Peyer's patch (tissue), 4 donors: ENCODE measurements at regions not wholly inside any gene's neighbourhood (a gene's known extent, or its start where the extent isn't known, plus 50 kb on each side); places are given as distances from the start of the nearest gene placed in this dataset.

Experiments used
- POLR2A ChIP-seq, 2 donors: fragments of 450-650 bp; IDR thresholded peaks; one replicate each; pipeline ENCODE4 v1.5.1; 2017; ENCODE audit warnings: antibody characterized with exemption in 2 of 2, mild to moderate bottlenecking in 2 of 2, moderate library complexity in 2 of 2
- TF ChIP-seq, protein P1 (sequence below), 6 experiments: fragments of 450-650 bp in 4 of 6; fragments of 200-600 bp in 2 of 6; sonication (generic) in 1 of 6; IDR thresholded peaks; one replicate each; pipeline ENCODE4 v1.5.1; 2017 to 2019; ENCODE audit warnings: antibody characterized with exemption in 6 of 6, mild to moderate bottlenecking in 3 of 6, moderate library complexity in 1 of 6

DNA sequence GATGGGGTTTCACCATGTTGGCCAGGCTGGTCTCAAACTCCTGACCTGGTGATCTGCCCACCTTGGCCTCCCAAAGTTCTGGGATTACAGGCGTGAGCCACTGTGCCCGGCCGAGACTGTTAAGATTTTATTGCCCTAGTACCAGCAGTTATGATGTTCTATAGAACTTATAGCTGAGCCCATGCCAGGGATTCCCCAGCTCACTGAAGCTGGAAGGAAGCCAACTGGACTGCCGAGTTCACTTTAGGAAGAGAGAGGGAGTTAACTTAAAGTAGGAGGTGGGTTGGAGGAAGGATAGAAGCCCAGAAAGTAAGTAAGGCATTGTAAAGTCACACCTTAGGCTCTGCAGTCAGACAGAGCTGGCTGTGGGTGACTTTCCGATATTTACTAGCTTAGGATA is 101.1 kb upstream of the BOC start:
- TF ChIP-seq, protein P1, sequence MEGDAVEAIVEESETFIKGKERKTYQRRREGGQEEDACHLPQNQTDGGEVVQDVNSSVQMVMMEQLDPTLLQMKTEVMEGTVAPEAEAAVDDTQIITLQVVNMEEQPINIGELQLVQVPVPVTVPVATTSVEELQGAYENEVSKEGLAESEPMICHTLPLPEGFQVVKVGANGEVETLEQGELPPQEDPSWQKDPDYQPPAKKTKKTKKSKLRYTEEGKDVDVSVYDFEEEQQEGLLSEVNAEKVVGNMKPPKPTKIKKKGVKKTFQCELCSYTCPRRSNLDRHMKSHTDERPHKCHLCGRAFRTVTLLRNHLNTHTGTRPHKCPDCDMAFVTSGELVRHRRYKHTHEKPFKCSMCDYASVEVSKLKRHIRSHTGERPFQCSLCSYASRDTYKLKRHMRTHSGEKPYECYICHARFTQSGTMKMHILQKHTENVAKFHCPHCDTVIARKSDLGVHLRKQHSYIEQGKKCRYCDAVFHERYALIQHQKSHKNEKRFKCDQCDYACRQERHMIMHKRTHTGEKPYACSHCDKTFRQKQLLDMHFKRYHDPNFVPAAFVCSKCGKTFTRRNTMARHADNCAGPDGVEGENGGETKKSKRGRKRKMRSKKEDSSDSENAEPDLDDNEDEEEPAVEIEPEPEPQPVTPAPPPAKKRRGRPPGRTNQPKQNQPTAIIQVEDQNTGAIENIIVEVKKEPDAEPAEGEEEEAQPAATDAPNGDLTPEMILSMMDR (IDR thresholded peaks at IDR 0.05) = no peak
- TF ChIP-seq POLR2A (IDR thresholded peaks at IDR 0.05) = no peak
